SJCRH30 (cell line): ENCODE measurements at regions not wholly inside any gene's neighbourhood (a gene's known extent, or its start where the extent isn't known, plus 50 kb on each side); places are given as distances from the start of the nearest gene placed in this dataset.

Experiments used
- DNase-seq, 2 experiments: peaks; one replicate each; pipeline ENCODE4 v3.0.0-alpha.2; 2015 to 2020
- H3K27ac ChIP-seq: fragments of 250-450 bp; sonication (Bioruptor Pico); 2 replicates; pipeline ENCODE4 v1.5.1; 2020; ENCODE audit warnings: mild to moderate bottlenecking, moderate library complexity
- H3K27me3 ChIP-seq: fragments of 250-450 bp; sonication (Bioruptor Pico); 2 replicates; pipeline ENCODE4 v1.5.1; 2020; ENCODE audit warnings: mild to moderate bottlenecking, moderate library complexity
- H3K36me3 ChIP-seq: fragments of 250-450 bp; sonication (Bioruptor Pico); 2 replicates; pipeline ENCODE4 v1.5.1; 2020; ENCODE audit warnings: mild to moderate bottlenecking, moderate library complexity
- H3K4me1 ChIP-seq: fragments of 250-450 bp; sonication (Bioruptor Pico); 2 replicates; pipeline ENCODE4 v1.5.1; 2020; ENCODE audit warnings: mild to moderate bottlenecking, moderate library complexity
- H3K4me3 ChIP-seq: fragments of 250-450 bp; sonication (Bioruptor Pico); 2 replicates; pipeline ENCODE4 v1.5.1; 2020; ENCODE audit warnings: mild to moderate bottlenecking, moderate library complexity
- H3K9me3 ChIP-seq: fragments of 250-450 bp; sonication (Bioruptor Pico); replicated peaks from 2 replicates; pipeline ENCODE4 v1.5.1; 2020; ENCODE audit warnings: mild to moderate bottlenecking, moderate library complexity

DNA sequence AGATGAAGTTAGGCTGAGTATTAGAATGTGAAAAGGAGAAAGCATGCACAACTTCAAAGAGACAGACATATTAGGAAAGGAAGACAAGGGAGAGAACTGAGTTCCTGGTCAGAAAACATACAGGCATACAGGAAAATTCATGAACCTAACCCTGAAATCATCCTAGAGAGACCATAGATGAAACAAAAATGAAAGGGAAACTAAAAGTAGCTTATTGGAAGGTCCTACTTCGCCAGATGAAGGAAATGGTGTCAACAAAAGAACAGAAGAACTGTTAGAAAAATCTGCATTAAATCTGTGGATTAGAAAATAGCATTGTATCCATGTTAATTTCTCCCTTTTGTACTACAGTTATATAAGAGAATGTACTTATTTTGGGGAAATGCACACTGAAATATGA lies 169.0 kb upstream of the UFM1 start:
- Histone ChIP-seq H3K4me1 (no peaks in the 10 kb centered on the region), H3K27ac (no peak overlapping the region), H3K27me3 (no peaks in the 10 kb centered on the region), H3K36me3 (no peaks in the 10 kb centered on the region), H3K9me3 (no peaks in the 10 kb centered on the region), H3K4me3 (no peak overlapping the region)
- no peak for DNase-seq

GRCh38 chr13:38180126-38180525 lies 169.5 kb upstream of the UFM1 start:
- DNase-seq, result no peak
- Histone ChIP-seq H3K27me3 (no peaks in the 10 kb centered on the region), H3K9me3 (no peaks in the 10 kb centered on the region), H3K27ac (no peak overlapping the region), H3K36me3 (no peaks in the 10 kb centered on the region), H3K4me3 (no peak overlapping the region), H3K4me1 (no peaks in the 10 kb centered on the region)

DNA sequence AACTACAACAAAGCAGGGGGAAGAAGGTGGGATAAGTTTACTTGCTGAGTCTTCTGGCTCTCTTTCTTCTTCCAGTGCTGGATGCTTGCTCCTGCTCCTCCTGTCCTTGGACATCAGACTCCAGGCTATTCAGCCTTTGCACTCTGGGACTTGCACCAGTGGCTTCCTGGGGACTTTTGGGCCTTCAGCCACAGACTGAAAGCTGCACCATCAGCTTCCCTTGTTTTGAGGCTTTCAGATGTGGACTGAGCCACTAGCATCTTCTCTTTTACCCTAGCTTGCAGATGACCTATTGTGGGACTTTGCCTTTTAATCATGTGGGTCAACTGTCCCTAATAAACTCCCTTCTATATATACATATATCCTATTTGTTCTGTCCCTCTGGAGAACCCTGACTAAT lies 173.0 kb upstream of the UFM1 start:
- Histone ChIP-seq H3K4me1 (no peaks in the 10 kb centered on the region), H3K9me3 (no peaks in the 10 kb centered on the region), H3K27ac (no peak overlapping the region), H3K27me3 (no peaks in the 10 kb centered on the region), H3K4me3 (no peak overlapping the region), H3K36me3 (no peaks in the 10 kb centered on the region)
- DNase-seq, result no peak

GRCh38 chr13:38173403-38173802 lies 176.2 kb upstream of the UFM1 start:
- DNase-seq, result no peak
- H3K4me1 ChIP-seq, result no peaks in the 10 kb centered on the region
- H3K36me3 ChIP-seq, result no peaks in the 10 kb centered on the region
- no peaks in the 10 kb centered on the region for H3K9me3 ChIP-seq
- H3K27ac ChIP-seq, result no peak overlapping the region
- H3K27me3 ChIP-seq, result no peaks in the 10 kb centered on the region
- H3K4me3 ChIP-seq, result no peak overlapping the region

DNA sequence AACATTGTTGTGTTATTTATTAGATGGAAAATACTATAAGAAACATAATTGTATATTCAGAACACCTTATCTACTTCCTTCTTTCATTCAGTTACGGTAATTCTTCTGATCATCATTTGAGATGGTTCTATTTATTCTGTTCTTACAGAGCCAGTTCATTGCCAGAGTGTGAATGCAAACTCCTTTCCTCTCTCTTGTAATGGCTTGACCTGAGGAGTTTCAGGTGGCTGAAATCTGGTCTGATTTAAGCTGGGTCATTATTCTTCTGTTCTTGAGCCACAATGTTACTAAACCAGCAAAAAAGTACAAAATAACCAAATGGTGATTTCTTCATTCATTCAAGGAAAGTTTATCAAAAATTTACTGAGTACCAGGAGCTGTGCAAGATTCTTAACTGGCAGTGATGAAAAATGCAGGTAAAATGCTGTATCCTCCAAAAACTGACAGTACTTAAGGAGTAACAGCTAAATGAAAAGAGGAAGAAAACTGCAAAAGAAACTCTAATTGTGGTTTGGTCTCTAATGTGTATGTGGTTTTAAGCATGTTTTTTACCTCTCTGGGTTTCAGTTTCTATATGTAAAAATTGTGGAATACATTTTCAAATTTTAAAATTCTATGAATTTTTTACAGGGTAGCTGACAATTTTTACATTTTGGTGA lies 182.4 kb upstream of the UFM1 start:
- Histone ChIP-seq H3K27ac (no peak overlapping the region), H3K27me3 (no peaks in the 10 kb centered on the region), H3K4me1 (no peaks in the 10 kb centered on the region), H3K4me3 (no peak overlapping the region), H3K36me3 (no peaks in the 10 kb centered on the region), H3K9me3 (no peaks in the 10 kb centered on the region)
- DNase-seq, result no peak

DNA sequence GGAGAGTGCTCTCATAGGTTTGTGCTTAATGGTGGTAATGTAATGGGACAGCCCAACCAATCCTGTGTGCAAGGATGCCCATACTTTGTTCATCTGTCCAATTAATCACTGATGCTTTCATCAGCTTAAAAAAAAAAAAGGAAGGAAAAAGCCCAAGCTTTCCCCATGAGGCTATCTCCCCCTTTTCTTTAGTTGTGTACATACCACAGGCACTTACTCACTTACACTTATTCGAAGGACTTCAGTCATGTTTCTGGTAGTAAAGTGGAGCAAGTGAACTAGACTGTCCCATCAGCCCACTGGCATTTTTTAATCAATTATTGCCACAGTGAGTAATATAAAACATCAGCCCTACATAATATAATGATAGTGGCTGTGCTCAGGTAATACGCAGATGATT lies 183.5 kb upstream of the UFM1 start:
- Histone ChIP-seq H3K4me1 (no peaks in the 10 kb centered on the region), H3K27me3 (no peaks in the 10 kb centered on the region), H3K4me3 (no peak overlapping the region), H3K27ac (no peak overlapping the region), H3K9me3 (no peaks in the 10 kb centered on the region), H3K36me3 (no peaks in the 10 kb centered on the region)
- no peak for DNase-seq

GRCh38 chr13:38160131-38160530 lies 189.5 kb upstream of the UFM1 start:
- Histone ChIP-seq H3K36me3 (no peaks in the 10 kb centered on the region), H3K4me3 (no peak overlapping the region), H3K9me3 (no peaks in the 10 kb centered on the region), H3K4me1 (no peaks in the 10 kb centered on the region), H3K27ac (no peak overlapping the region), H3K27me3 (no peaks in the 10 kb centered on the region)
- no peak for DNase-seq

- Histone ChIP-seq H3K27ac (no peak overlapping the region), H3K36me3 (no peaks in the 10 kb centered on the region), H3K27me3 (no peaks in the 10 kb centered on the region), H3K9me3 (no peaks in the 10 kb centered on the region), H3K4me1 (no peaks in the 10 kb centered on the region), H3K4me3 (no peak overlapping the region)
- no peak for DNase-seq
Measured at GRCh38 chr13:38159710-38160109, 189.9 kb upstream of the UFM1 start.

- Histone ChIP-seq H3K9me3 (no peaks in the 10 kb centered on the region), H3K27me3 (no peaks in the 10 kb centered on the region), H3K27ac (no peak overlapping the region), H3K4me3 (no peak overlapping the region), H3K4me1 (no peaks in the 10 kb centered on the region), H3K36me3 (no peaks in the 10 kb centered on the region)
- no peak for DNase-seq
Measured at GRCh38 chr13:38147050-38147449, 202.6 kb upstream of the UFM1 start.

- no peak overlapping the region for H3K4me3 ChIP-seq
- H3K36me3 ChIP-seq, result no peaks in the 10 kb centered on the region
- DNase-seq, result no peak
- no peaks in the 10 kb centered on the region for H3K9me3 ChIP-seq
- no peaks in the 10 kb centered on the region for H3K27me3 ChIP-seq
- H3K4me1 ChIP-seq, result no peaks in the 10 kb centered on the region
- no peak overlapping the region for H3K27ac ChIP-seq
Measured at GRCh38 chr13:38141792-38142191, 207.9 kb upstream of the UFM1 start.

GRCh38 chr13:38135592-38135991 lies 214.1 kb upstream of the UFM1 start:
- Histone ChIP-seq H3K27ac (no peak overlapping the region), H3K4me1 (no peaks in the 10 kb centered on the region), H3K4me3 (no peak overlapping the region), H3K9me3 (no peaks in the 10 kb centered on the region), H3K27me3 (no peaks in the 10 kb centered on the region), H3K36me3 (no peaks in the 10 kb centered on the region)
- no peak for DNase-seq

DNA sequence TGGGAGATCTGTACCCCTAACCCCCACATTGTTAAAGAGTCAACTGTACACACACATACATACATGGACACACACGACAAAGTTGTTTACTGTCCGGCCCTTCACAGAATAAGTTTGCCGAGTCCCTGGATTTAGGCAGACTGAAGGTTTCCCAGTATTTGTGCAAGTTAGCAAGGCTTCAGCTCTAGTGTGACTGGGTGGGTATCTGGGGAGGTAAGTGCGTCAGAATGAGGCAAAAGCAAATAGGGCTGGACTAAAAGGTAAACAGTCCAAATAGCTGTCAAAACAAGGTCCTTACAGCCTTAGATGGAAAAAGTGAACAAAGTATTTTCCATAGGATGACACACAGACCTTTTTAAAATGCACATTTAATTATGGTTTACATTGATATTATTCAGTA lies 228.4 kb upstream of the UFM1 start:
- Histone ChIP-seq H3K4me3 (no peak overlapping the region), H3K36me3 (no peaks in the 10 kb centered on the region)
- DNase-seq, result no peak

DNA sequence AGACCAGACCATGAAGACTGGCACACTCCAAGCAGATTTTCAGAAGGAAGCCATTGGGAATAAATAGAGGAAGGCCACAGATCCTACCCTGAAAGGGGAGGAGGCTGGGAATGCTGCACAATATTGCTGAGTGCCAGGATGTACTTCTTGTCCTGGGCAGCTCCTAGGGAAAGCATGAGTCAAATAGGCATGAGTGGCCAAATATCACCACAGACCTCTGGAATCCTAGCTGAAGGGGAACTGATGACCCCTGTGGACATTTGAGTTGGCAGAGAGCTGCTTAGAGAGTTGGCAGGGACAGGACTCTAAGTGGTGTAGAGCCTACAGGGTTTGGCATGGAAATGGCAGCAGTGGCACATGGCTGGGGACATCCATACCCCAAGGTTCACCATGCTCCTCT lies 234.3 kb upstream of the TRPC4 start:
- Histone ChIP-seq H3K4me1 (no peaks in the 10 kb centered on the region), H3K4me3 (no peak overlapping the region), H3K27me3 (no peaks in the 10 kb centered on the region), H3K9me3 (no peaks in the 10 kb centered on the region), H3K36me3 (no peaks in the 10 kb centered on the region), H3K27ac (no peak overlapping the region)
- DNase-seq, result no peak

More for the DNA sequence above, 228.4 kb upstream of the UFM1 start:
- Histone ChIP-seq H3K9me3 (no peaks in the 10 kb centered on the region), H3K27ac (no peak overlapping the region), H3K27me3 (no peaks in the 10 kb centered on the region), H3K4me1 (no peaks in the 10 kb centered on the region)

DNA sequence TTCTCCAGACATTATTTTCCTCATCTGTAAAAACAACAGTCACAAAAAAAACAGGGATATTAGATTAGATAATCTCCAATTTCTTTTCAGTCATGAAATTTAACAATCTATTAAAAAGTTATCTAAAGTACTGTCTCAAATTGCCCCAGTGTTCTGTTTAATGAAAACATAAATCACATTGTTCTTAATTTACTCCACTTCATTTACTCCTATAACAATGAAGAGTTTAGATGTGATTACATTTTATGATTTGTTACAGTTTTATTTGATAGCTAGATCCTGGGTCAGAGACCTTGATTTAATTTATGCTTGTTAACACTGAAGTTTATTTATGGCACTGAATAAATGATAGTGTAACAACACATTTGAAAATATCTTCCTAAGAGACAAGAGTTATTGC lies 230.2 kb upstream of the TRPC4 start:
- Histone ChIP-seq H3K4me3 (no peak overlapping the region), H3K4me1 (no peaks in the 10 kb centered on the region), H3K9me3 (no peaks in the 10 kb centered on the region), H3K36me3 (no peaks in the 10 kb centered on the region; the same call in 1 of the 2 replicates), H3K27me3 (no peaks in the 10 kb centered on the region), H3K27ac (no peak overlapping the region)
- no peak for DNase-seq

- no peak overlapping the region for H3K4me3 ChIP-seq
- H3K27ac ChIP-seq, result no peak overlapping the region
- no peaks in the 10 kb centered on the region for H3K4me1 ChIP-seq
- H3K36me3 ChIP-seq, result no peaks in the 10 kb centered on the region; the same call in 1 of the 2 replicates
- no peak for DNase-seq
- H3K27me3 ChIP-seq, result no peaks in the 10 kb centered on the region
- no peaks in the 10 kb centered on the region for H3K9me3 ChIP-seq
Measured at GRCh38 chr13:38093425-38093824, 223.9 kb upstream of the TRPC4 start.

- Histone ChIP-seq H3K27me3 (no peaks in the 10 kb centered on the region), H3K9me3 (no peaks in the 10 kb centered on the region), H3K4me3 (no peak overlapping the region), H3K27ac (no peak overlapping the region), H3K4me1 (no peaks in the 10 kb centered on the region), H3K36me3 (no peaks in the 10 kb centered on the region)
- DNase-seq, result peak; percentile 21 to 44
Measured at GRCh38 chr13:38090913-38091312, 221.3 kb upstream of the TRPC4 start.
